ENCODE measurements at regions not wholly inside any gene's neighbourhood (a gene's known extent, or its start where the extent isn't known, plus 50 kb on each side); places are given as distances from the start of the nearest gene placed in this dataset.
A peak's percentile ranks its signal among the peaks of the same experiment; 100 is the strongest.
"Not testable (repeated sequence)": the region's sequence is repeated elsewhere in the genome, so short reads cannot be mapped to it uniquely, and the experiment has no call there.

DNA sequence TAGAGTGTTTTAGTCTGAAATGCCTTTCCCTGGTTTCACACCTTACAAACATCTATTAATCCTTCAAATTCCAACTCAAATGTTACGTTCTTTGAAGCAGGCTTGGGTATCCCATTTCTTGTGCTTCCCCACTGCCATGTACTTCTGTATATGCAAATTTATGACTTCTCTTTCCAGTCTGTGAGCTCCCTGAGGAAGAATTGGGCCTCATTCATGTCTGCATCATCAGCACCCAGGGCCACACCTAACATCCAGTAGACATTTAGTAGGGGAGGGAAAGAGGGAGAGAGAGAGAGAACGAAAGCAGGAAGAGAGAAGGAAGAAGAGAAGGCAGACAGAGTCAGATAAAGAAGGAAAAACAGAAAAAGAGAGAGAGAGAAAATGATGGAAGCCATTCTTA lies 53.3 kb upstream of the KY start:
- no peak for DNase-seq

- DNase-seq: no peak
Observed at GRCh38 chr3:134704556-134704955, 53.7 kb upstream of the KY start.

GRCh38 chr3:134707908-134708597 lies 57.2 kb upstream of the KY start:
- DNase-seq: no peak

DNA sequence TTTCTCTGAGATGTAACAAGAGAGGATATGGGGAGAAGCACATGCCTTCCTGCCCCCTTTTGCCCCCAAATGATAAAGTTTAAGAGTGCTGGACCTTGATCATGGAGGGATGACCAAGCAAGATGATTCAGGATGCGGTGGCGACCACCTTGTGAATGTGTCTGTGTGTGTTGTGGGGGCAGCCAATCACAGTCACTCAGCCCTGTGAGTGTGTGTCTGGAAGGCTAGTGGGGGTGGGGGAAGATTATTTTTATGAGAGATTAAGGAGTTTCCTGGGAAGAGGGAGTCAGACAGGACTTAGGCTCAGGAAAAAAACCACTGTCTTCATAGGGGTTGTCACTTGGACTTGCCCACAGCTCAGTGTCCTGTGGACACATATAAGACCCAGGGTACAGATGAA lies 57.8 kb upstream of the KY start:
- DNase-seq: no peak

DNA sequence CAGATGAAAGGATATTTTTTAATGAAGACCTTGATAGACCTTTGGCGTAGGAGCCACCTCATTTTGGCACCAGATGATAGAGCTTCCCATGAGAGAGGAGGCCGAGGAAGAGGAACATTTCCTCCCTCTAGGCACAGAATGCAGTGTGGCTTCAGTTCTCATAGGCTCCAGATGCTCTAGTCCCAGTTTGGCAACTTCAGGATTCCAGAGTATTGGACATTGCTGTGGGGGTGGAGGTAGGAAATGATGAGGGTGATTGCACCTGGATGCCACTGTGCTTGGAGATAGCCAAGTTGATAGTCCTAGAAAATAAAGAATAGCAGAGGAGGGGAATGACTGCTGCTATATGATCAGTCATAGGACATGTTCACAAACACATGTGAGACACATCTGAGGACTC lies 58.3 kb upstream of the KY start:
- DNase-seq: no peak

DNA sequence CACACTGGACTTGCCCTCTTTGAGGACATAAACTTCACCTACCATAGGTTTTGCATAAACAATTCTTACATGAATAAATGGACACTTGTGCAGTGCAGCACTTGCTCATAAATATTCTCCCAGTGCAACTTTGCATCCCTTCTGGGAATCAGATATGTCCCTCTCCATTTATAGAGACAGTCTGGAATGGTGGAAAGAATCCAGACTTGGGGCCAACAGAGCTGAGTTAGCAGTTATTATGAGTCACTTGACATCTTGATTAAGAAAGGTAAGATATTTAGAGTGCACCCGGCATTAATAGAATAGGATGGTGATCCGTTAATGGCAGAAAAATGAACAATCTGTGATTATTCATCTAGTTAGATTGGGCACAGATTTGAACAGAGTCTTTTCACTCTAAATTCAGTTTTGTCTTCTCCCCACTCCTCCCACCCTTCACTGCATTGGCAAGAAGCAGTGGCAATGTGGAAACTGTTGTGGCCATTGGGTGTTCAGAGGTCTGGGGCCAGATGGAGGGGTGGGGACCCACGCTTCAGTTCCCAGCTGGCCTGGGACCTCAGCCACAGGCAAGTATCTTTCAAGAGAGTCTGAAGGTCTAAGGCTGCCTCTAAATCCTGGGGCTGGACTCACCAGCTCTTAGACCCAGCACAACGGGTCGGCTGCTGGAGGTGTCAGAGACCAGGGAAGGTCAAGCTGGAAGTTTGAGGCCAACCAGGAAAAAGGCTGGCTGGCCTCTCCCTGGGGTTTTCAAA lies 58.9 kb upstream of the KY start:
- DNase-seq: no peak

DNA sequence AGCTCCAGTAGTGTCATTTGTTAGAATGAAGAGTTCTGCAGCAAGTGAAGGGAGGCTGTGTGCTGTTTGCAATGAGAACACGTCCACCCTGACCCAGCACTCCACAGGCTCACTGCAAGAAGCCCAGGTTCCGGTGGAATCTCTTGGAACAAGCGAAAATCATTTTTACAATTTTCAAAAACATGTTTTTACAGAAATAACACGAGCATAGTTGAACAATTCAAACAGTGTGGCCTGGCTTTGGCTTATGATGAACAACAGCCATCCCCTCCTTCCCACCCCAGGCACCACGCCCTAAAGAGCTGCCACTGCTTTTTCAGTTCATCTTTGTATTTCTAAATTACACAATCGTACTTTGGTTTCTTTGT lies 59.5 kb upstream of the KY start:
- DNase-seq: no peak

DNA sequence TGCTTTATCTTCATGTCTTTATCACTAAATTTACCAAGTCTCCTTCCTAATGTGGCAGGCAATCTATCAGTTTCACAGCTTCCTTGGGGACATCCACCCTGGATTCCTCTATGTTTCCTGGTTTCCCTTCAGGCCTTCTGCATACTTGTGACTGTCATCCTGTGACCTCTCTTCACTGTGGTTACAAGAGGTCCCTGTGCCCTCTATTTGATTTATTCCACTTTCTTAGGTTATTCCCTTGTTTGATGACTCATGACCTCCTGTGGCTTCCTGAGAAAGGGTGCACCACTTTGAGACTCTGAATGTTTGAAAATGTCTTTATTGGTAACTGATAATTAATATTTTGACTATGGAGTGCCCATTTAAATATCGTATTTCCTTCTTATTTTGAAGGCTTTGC lies 60.5 kb upstream of the KY start:
- DNase-seq: no peak

DNA sequence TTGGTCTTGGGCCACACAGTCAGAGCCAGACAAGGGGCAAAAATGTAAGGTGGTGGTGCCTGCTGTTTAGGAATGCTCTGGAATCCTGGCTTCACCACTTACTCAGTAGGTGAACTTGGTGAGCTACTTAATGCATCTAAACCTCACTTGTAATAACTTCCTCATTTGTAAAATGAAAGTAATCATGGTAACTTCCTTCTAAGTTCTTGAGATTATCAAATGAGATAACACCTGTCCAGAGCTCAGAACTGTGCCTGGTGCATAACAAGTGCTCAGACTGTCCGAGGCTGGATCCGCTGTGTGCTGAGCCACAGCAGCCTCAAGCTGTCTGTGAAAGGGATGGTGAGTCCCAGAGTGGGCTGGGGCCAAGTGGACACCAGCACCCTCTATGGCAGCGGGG lies 62.8 kb upstream of the KY start:
- DNase-seq: peak in 1 of 2 donors; percentile 2

- DNase-seq: no peak
Observed at GRCh38 chr3:134718726-134719125, 67.9 kb upstream of the KY start.

DNA sequence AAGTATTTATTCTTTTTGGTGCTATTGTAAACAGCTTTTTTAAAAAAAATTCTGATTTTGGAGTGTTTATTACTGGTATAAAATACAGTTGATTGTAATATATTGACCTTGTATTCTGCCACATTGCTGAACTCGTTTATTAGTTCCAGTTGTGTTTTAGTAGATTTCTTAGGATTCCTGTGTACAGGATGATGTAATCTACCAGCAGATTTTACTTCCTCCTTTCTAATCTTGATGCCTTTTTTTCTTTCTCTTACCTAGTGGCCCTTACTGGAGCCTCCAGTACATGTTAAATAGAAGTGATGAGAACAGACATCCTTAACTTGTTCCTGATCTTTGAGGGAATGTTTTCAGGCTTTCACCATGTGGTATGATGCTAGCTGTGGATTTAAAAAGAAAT lies 70.4 kb upstream of the KY start:
- DNase-seq: peak; percentile 25 to 30

GRCh38 chr3:134722969-134723368 lies 72.1 kb upstream of the EPHB1 start:
- no peak for DNase-seq

DNA sequence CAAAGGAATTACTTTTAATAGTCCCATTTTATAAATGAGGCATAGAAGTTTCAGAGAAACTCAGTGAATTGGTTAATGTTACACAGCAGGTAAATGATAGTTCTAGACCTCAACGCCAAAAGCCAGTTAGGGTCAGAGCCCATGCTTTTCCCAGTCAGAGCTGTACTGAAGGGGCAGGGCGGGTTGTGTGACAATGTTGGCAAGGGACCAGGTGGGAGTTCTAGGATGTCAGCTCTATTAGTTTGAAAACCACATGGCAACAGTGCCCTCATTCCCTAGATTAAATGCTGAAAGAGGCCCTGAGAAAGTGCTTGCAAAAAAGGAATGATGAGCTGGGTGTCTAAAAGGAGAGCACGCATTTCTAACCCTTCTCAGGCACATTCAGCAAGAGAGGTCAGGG lies 65.4 kb upstream of the EPHB1 start:
- no peak for DNase-seq

- no peak for DNase-seq
Observed at GRCh38 chr3:134737516-134737915, 57.5 kb upstream of the EPHB1 start.

GRCh38 chr3:134740077-134740476 lies 55.0 kb upstream of the EPHB1 start:
- not testable (repeated sequence) for DNase-seq

DNA sequence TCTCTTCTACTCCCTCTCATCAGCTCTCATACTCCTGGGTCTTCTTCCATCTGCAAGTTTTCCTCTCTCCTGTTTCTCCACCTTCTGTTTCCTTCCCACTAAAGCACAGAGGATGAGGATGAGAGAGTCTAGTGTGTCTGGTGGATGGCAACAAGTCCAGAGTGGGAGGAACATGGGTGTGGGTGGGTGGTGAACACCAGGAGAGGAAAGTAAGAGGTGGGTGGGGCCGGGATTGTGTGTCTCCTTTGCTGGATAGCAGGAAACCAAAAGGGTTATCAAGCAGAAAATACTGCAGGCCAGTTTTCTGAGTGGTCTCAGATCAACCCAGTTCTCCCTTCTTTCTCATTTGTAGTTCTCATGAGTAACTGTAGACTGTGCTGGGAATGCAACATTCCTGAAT lies 52.9 kb upstream of the EPHB1 start:
- DNase-seq: no peak

DNA sequence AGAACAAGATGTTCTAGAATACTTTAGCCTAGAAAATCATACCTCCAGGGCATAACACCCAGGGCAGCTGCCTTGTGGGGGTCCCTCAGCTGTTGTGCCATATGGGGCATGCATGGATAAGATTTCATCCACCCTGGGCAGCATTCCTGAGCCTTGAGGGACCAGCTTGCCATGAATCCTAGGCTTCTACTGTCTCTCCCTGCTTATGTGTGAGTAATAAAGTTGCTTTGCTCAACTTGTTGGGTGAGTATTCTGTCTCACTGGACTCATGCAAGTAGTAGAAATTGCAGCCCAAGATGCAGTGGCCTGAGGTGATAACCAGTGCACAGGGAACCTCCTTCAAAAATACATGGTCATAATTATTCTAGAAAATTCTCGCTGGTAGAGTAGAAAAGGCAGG lies 52.1 kb upstream of the EPHB1 start:
- DNase-seq: no peak

Measured in inflammatory macrophage treated with lipopolysaccharide for 1 hour (primary cell).